T1000 (cell line): ENCODE measurements at regions not wholly inside any gene's neighbourhood (a gene's known extent, or its start where the extent isn't known, plus 50 kb on each side); places are given as distances from the start of the nearest gene placed in this dataset.
"Not testable (repeated sequence)": the region's sequence is repeated elsewhere in the genome, so short reads cannot be mapped to it uniquely, and the experiment has no call there.

Source experiments
- DNase-seq: peaks from one replicate; lab custom pipeline; 2025; ENCODE audit warnings: mixed read lengths; lab: John Stamatoyannopoulos, UW

DNA sequence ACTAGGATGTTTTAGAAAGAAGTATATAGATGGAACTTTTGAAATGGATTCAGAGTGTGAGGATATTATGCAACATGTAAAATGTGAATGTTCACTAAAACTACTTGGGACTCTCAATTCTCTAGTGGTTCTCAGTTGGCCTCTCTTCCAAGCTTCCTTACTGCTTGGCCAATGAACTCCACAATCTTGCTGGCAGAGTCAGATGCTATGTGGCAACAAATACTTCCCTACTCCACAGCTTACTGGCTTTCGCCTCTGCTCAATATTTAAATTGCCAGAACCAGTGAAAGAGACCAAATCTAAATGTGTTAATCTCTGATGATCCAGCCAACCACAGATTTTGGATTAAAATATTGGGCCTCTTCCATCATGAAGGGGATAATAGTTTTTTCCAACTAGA is 138.4 kb downstream of the HTR1B start:
- DNase-seq, result no peak

GRCh38 chr6:77322604-77323003 is 140.7 kb downstream of the HTR1B start:
- no peak for DNase-seq

GRCh38 chr6:77318256-77318655 is 145.0 kb downstream of the HTR1B start:
- no peak for DNase-seq

- DNase-seq, result no peak
These were observed 149.7 kb downstream of the HTR1B start for GRCh38 chr6:77313595-77313994.

DNA sequence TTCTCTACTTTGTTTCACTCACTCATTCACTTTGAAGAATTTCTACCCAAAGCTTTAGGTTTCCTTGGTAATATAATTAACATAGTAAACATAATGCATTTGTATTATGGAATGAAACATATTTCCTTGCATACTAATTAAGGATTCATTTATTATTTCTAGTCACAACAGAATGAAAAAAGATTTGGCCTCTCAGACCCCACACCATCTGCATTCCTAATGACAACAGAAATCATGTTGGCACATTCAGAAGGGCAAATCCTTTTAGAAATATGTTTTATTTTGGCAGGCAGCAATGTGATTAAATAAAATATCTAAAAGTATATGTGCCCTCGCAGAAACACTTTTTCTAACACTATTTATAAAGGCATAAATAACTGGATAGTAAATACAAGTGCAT is 163.4 kb downstream of the HTR1B start:
- no peak for DNase-seq

GRCh38 chr6:77298283-77298682 is 165.0 kb downstream of the HTR1B start:
- no peak for DNase-seq

DNA sequence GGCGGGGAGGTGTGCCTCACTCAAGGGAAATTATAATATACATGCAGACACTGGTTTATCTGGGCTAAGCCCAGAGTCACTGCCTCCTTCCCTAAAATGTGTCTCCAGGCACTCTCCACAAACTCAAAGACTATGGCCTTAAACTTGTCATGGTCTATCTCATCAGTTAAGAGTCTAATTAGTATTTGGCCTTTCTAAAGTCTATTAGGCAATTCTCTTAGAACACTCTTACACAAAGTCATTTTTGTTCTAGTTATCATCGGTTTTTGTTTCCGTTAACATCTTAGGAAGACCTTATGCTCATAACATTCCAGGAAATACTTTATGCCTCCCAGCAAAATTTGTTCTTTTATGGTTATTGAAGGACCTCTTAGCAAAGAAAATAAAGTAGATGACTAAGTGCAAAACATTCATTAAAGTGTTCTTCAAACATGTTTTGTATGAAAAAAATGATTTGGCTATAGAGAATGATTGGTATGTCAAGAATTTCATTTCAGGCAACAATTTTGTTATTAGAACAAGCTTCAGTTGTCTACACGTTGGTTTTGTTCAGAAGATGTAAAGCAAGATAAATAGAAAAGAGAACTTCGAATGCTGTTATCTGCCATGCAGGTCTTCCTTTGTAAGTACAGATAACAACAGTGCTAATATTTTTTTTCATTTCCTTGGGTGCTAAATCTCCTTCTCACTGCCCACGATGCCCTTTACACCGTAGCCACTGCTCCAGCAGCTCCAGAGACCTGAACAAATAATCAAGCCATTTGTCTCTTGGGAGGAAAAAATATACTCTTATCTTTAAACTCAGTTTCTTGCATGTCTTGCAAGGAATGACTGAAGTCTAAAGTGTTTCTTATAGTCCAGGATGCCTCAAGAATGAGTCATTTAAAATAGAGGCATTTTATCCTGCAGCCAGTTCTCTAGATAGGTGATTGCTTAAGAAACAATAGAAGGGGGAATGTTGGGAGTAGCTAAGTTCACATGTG is 170.4 kb downstream of the HTR1B start:
- DNase-seq, result peak; percentile 23

DNA sequence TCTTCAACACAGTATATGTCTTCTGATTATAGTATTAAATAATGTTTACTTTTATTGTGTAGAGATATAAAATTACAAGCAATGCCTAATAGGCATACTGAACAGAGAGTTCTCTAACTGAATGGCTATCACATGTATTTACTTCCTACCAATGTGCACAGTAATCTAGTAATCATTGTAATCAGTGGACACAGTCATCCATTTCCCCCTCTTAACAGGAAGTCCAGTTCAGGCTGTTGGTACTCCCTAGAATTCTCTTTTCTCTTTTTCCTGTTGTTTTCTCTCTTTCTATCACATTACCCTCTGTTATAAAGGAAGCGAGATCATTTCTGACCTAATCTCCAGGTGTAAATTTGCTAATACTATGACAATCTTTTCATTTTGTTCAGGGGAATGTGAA is 172.5 kb downstream of the HTR1B start:
- no peak for DNase-seq

- no peak for DNase-seq
These were observed 176.8 kb downstream of the HTR1B start for GRCh38 chr6:77286541-77286940.

- DNase-seq, result no peak
These were observed 189.4 kb downstream of the HTR1B start for GRCh38 chr6:77273929-77274328.

- DNase-seq, result no peak
These were observed 198.3 kb downstream of the HTR1B start for GRCh38 chr6:77264970-77265369.

DNA sequence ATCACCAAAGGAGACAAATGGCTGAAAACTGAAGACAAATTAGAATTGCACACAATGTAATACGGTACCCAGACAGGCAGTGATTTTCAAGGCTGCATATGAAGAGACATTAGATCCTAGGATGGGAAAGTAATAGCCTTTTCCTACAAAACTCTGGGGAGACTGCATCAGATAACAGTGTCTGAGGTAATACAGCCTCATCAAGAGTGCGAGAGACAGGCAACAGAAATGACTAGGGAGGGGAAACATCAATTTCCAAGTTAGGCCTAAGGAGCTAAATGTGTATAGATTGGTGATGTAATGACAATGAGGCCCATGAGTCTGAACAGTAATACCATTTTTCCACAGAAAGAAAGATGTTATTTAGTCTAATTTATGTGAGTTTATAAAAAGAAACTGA is 200.3 kb downstream of the HTR1B start:
- no peak for DNase-seq

DNA sequence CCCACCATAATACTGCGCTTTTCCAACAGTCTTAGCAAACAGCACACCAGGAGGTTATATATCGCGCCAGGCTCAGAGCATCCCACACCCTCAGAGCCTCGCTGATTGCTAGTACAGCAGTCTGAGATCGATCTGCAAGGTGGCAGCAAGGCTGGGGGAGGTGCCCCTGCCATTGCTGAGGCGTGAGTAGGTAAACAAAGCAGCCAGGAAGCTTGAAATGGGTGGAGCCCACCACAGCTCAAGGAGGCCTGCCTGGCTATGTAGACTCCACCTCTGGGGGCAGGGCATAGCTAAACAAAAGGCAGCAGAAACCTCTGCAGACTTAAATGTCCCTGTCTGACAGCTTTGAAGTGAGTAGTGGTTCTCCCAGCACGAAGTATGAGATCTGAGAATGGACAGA is 211.5 kb downstream of the HTR1B start:
- not testable (repeated sequence) for DNase-seq

DNA sequence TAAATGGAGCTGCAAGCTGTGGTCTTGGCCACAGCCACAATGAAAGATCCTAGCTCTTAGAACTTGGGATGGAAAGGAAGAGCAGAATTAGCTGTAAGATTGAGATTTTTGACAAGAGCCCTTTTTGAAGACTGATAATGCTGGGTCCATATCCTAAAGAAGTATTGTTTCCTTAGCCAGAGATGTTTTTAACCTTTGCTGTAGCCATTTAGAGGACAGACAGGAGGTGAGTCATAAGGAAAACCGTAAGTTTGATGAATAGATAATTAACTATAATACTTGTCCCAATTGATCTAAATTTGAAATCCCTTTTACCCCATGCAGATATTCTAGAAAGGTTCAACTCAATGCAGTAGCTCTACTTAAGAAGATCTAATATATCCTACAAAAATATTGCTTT is 213.7 kb downstream of the HTR1B start:
- DNase-seq, result no peak

DNA sequence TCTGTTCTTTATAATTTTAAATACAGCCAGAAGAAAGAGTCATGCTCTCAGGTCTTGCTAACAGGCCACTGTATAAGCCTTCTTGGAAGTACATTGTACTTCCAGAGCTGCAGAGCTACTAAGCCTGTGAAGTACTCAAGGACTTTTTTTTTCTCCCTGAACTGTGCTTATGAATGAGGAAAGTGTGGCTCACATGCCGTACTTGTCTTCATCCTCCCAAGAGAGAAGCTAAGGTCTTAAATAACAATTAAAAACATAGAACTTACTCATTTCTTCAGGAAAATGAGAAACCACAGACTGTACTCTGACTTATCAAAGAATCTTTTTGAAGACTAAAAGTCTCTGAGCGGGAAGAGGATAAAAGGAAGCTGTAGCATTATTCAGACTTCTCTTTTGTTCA is 218.3 kb downstream of the HTR1B start:
- no peak for DNase-seq

DNA sequence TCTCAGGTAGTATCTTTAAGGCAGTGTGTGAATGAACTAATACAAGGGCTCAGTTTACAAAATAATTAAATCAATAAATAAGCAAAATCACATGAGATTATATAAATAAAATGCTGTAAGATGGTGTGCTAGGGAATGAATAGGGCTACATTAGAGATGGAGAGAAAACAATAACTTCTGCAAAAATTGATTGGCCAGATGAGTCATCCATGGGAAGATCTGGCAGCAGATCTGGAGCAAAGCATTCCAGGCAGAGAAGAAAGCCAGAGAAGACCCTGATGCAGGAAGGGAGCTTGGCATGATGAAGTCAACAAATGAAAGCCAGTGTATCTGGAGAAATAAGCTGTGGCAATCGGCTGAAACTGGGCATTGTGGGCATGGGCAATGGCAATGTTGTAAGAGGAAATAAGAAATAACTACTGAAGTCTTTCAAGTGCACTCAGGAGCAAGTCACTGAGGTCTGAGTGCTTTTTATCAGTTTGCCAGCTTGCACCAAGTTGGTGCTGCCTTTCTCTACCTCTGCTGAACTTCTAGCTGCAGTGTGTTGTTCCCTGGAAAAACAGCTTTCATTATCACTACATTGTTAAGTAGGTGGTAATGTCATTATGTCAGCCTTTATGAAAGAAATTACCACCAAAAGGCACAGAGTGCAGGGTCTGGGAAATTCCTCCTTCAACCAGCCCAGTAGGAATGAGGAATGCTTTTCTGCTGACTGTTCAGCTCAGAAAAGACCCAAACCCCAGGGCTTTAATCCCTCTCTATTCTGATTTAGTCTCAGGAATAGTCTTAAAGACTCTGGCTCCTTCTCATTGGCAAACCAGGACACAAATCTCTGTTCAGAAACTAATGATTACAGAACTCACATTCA is 231.6 kb downstream of the HTR1B start:
- DNase-seq, result no peak

DNA sequence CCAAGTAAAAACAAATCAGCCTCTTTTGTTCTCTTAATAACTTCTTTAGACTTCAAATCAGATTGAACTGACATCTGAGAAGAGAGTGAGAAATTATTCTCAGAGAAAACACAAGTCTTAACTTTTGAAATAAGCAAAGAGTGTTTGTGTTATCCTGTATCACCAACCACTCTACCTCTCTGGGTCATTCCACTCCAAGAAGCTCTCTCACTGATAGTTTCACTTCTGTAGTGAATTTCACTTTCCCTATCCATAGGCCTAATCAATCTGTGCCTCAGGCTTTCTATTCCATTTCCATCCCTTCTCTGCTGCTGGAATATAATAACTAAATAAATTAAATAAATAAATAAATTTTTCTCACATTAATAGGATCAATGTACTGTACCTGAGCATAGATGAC is 235.0 kb downstream of the HTR1B start:
- DNase-seq, result no peak

DNA sequence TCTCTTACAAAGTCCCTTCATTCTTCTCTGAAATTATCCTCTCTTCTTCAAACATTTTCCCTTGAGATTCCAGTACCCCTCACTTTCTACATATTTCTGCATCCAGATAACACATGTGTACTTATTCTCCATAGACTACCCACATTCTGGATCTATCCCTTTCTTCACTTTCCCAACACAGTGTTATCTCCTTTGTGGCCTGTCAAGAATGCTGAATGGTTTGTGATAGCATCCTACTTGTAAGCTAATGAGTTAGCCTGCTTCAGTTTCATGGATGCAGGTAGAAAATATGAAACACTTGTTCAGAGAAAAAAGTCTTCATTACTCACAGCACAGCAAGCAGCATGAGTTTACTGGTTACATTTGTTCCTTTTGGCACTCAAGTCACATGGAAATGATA is 245.4 kb downstream of the HTR1B start:
- no peak for DNase-seq

- DNase-seq, result no peak
These were observed 257.4 kb downstream of the HTR1B start for GRCh38 chr6:77205936-77206335.

- DNase-seq, result no peak
These were observed 258.7 kb downstream of the HTR1B start for GRCh38 chr6:77204555-77204954.

- DNase-seq, result no peak
These were observed 279.8 kb downstream of the HTR1B start for GRCh38 chr6:77183447-77183846.

DNA sequence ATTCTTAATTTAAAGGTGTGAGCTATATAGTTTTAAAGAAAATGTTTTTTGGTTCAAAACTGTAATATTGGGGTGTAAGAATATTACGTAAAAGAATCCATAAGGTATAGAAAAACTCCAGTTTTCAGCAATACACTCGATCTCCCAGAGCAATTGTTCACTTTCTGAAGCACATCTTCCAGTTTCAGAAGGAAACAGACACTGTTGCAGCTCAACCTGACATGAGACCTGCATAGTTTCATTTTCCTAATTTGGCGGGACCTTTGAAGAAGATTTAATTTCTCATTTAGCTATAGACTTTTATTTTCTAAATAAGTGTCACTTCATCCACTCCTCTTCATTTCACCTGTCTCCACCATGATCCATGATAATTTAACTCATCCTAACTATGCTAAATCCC is 281.5 kb downstream of the HTR1B start:
- DNase-seq, result no peak

DNA sequence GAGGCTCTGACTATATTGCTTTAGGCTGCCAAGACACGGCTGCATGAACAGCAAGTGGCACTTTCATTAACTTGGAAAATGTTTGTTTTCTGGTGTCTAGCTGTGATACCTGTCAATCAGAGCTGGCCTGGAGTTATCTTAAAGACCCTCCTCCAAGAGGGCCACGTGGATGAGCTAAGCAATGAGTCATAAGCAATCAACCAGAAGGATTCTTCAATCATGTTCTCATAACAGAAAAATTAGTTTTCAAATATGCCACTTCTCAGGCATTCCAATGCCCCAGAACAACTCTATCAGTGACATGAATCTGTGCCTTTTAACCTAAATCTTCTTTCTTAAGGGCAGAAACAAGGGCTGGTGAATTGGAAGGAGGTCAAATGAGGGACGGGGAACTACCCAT is 283.0 kb downstream of the HTR1B start:
- no peak for DNase-seq
